ENCODE measurements at regions not wholly inside any gene's neighbourhood (a gene's known extent, or its start where the extent isn't known, plus 50 kb on each side); places are given as distances from the start of the nearest gene placed in this dataset.
A peak's percentile ranks its signal among the peaks of the same experiment; 100 is the strongest.

GRCh38 chr2:38508311-38509039, 94.3 kb downstream of the HNRNPLL start (continued):
- no peak for TF ChIP-seq ZNF142 (CRISPR knock-in tag; IDR thresholded peaks at IDR 0.05)
- peak; percentile 57 for TF ChIP-seq ZMYM4 (CRISPR knock-in tag; IDR thresholded peaks at IDR 0.05)
- peak; percentile 77; the same call in 1 of the 2 replicates for TF ChIP-seq ZNF572 (CRISPR knock-in tag; IDR thresholded peaks at IDR 0.05)
- TF ChIP-seq, protein P1, sequence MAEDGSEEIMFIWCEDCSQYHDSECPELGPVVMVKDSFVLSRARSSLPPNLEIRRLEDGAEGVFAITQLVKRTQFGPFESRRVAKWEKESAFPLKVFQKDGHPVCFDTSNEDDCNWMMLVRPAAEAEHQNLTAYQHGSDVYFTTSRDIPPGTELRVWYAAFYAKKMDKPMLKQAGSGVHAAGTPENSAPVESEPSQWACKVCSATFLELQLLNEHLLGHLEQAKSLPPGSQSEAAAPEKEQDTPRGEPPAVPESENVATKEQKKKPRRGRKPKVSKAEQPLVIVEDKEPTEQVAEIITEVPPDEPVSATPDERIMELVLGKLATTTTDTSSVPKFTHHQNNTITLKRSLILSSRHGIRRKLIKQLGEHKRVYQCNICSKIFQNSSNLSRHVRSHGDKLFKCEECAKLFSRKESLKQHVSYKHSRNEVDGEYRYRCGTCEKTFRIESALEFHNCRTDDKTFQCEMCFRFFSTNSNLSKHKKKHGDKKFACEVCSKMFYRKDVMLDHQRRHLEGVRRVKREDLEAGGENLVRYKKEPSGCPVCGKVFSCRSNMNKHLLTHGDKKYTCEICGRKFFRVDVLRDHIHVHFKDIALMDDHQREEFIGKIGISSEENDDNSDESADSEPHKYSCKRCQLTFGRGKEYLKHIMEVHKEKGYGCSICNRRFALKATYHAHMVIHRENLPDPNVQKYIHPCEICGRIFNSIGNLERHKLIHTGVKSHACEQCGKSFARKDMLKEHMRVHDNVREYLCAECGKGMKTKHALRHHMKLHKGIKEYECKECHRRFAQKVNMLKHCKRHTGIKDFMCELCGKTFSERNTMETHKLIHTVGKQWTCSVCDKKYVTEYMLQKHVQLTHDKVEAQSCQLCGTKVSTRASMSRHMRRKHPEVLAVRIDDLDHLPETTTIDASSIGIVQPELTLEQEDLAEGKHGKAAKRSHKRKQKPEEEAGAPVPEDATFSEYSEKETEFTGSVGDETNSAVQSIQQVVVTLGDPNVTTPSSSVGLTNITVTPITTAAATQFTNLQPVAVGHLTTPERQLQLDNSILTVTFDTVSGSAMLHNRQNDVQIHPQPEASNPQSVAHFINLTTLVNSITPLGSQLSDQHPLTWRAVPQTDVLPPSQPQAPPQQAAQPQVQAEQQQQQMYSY (CRISPR knock-in tag; IDR thresholded peaks at IDR 0.05): no peak
- no peak for TF ChIP-seq ZNF251 (CRISPR knock-in tag; IDR thresholded peaks at IDR 0.05)
- 0 out of 2 replicates have a peak, but pooled peaks have one; percentile 52 for TF ChIP-seq ZNF317 (CRISPR knock-in tag; IDR thresholded peaks at IDR 0.05)
- TF ChIP-seq RNF2 (conservative IDR thresholded peaks at IDR 0.05; ENCODE audit: low read depth): peak; percentile 69; the same call in 1 of the 2 replicates
- TF ChIP-seq MIER2 (CRISPR knock-in tag; IDR thresholded peaks at IDR 0.05): peak; percentile 79; the same call in 1 of the 2 replicates
- TF ChIP-seq SP140L (CRISPR knock-in tag; IDR thresholded peaks at IDR 0.05; ENCODE audit: borderline replicate concordance): peak; percentile 85; the same call in 1 of the 2 replicates
- no peak for TF ChIP-seq JUNB (CRISPR knock-in tag; IDR thresholded peaks at IDR 0.05; ENCODE audit: borderline replicate concordance)
- TF ChIP-seq ZNF737 (CRISPR knock-in tag; IDR thresholded peaks at IDR 0.05; ENCODE audit: borderline replicate concordance): no peak; the same call in 1 of the 2 replicates
- no peak for TF ChIP-seq GRHL1 (CRISPR knock-in tag; conservative IDR thresholded peaks at IDR 0.05)
- peak; percentile 72 for TF ChIP-seq SAP130 (CRISPR knock-in tag; IDR thresholded peaks at IDR 0.05; ENCODE audit: low read depth)
- TF ChIP-seq, protein P2, sequence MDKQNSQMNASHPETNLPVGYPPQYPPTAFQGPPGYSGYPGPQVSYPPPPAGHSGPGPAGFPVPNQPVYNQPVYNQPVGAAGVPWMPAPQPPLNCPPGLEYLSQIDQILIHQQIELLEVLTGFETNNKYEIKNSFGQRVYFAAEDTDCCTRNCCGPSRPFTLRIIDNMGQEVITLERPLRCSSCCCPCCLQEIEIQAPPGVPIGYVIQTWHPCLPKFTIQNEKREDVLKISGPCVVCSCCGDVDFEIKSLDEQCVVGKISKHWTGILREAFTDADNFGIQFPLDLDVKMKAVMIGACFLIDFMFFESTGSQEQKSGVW (CRISPR knock-in tag; IDR thresholded peaks at IDR 0.05; ENCODE audit: borderline replicate concordance): no peak
- no peak for TF ChIP-seq ZNF484 (CRISPR knock-in tag; IDR thresholded peaks at IDR 0.05; ENCODE audit: borderline replicate concordance, low read depth)
